NCI-H2227 (cell line): ENCODE measurements at regions not wholly inside any gene's neighbourhood (a gene's known extent, or its start where the extent isn't known, plus 50 kb on each side); places are given as distances from the start of the nearest gene placed in this dataset.
"Not testable (repeated sequence)": the region's sequence is repeated elsewhere in the genome, so short reads cannot be mapped to it uniquely, and the experiment has no call there.

Source experiments
- DNase-seq: peaks from one replicate; lab custom pipeline; 2025; ENCODE audit not compliant: unreplicated experiment; lab: John Stamatoyannopoulos, UW

- no peak for DNase-seq
These were observed 109.8 kb upstream of the SNX2 start for GRCh38 chr5:122665051-122665450.

- no peak for DNase-seq
These were observed 106.3 kb upstream of the SNX2 start for GRCh38 chr5:122668552-122668951.

GRCh38 chr5:122669709-122670108 is 105.2 kb upstream of the SNX2 start:
- DNase-seq, result not testable (repeated sequence)

GRCh38 chr5:122673343-122673742 is 101.5 kb upstream of the SNX2 start:
- no peak for DNase-seq

GRCh38 chr5:122674385-122674784 is 100.5 kb upstream of the SNX2 start:
- no peak for DNase-seq

- no peak for DNase-seq
These were observed 94.1 kb upstream of the SNX2 start for GRCh38 chr5:122680623-122681350.

GRCh38 chr5:122683631-122684030 is 91.2 kb upstream of the SNX2 start:
- DNase-seq, result no peak

- DNase-seq, result no peak
These were observed 84.6 kb upstream of the SNX2 start for GRCh38 chr5:122690266-122690665.

GRCh38 chr5:122691931-122692330 is 82.9 kb upstream of the SNX2 start:
- no peak for DNase-seq

GRCh38 chr5:122693963-122694362 is 80.9 kb upstream of the SNX2 start:
- DNase-seq, result no peak

- no peak for DNase-seq
These were observed 80.0 kb upstream of the SNX2 start for GRCh38 chr5:122694884-122695283.

- DNase-seq, result not testable (repeated sequence)
These were observed 78.1 kb upstream of the SNX2 start for GRCh38 chr5:122696735-122697134.

GRCh38 chr5:122697191-122697590 is 77.7 kb upstream of the SNX2 start:
- no peak for DNase-seq

- DNase-seq, result no peak
These were observed 75.7 kb upstream of the SNX2 start for GRCh38 chr5:122699201-122699600.

- DNase-seq, result no peak
These were observed 73.0 kb upstream of the SNX2 start for GRCh38 chr5:122701640-122702523.

GRCh38 chr5:122702524-122702875 is 72.4 kb upstream of the SNX2 start:
- DNase-seq, result no peak

GRCh38 chr5:122703203-122703602 is 71.7 kb upstream of the SNX2 start:
- no peak for DNase-seq

- peak; percentile 1 for DNase-seq
These were observed 70.4 kb upstream of the SNX2 start for GRCh38 chr5:122704247-122705036.

- no peak for DNase-seq
These were observed 69.0 kb upstream of the SNX2 start for GRCh38 chr5:122705851-122706250.

GRCh38 chr5:122707796-122708195 is 67.1 kb upstream of the SNX2 start:
- no peak for DNase-seq

- DNase-seq, result no peak
These were observed 61.8 kb upstream of the SNX2 start for GRCh38 chr5:122713041-122713440.

- DNase-seq, result no peak
These were observed 59.8 kb upstream of the SNX2 start for GRCh38 chr5:122715095-122715494.
